AG10803 (cell line): ENCODE measurements at regions not wholly inside any gene's neighbourhood (a gene's known extent, or its start where the extent isn't known, plus 50 kb on each side); places are given as distances from the start of the nearest gene placed in this dataset.

Source experiments
- DNase-seq: peaks from one replicate; pipeline ENCODE4 v3.0.0; 2010; ENCODE audit warnings: low read depth
- H3K4me3 ChIP-seq: 2 replicates; pipeline ENCODE4 v1.5.1; 2011; ENCODE audit warnings: mild to moderate bottlenecking, low read length, control low read depth
- CTCF ChIP-seq: conservative IDR thresholded peaks from 2 replicates; pipeline ENCODE4 v1.5.1; 2011; ENCODE audit warnings: mild to moderate bottlenecking, low read length, control low read depth, inconsistent platforms

- DNase-seq: no peak
- TF ChIP-seq CTCF: no peak
- no peak overlapping the region for H3K4me3 ChIP-seq
These were observed 152.7 kb downstream of the S1PR1 start for GRCh38 chr1:101389547-101389929.

GRCh38 chr1:101392552-101392951 is 155.7 kb downstream of the S1PR1 start:
- no peak overlapping the region for H3K4me3 ChIP-seq
- no peak for TF ChIP-seq CTCF
- no peak for DNase-seq

- peak; percentile 1 for DNase-seq
- H3K4me3 ChIP-seq: no peak overlapping the region
- no peak for TF ChIP-seq CTCF
These were observed 157.2 kb downstream of the S1PR1 start for GRCh38 chr1:101394041-101394440.

GRCh38 chr1:101399222-101399621 is 162.4 kb downstream of the S1PR1 start:
- TF ChIP-seq CTCF: no peak
- DNase-seq: no peak
- H3K4me3 ChIP-seq: no peak overlapping the region

GRCh38 chr1:101406271-101406670 is 169.5 kb downstream of the S1PR1 start:
- no peak overlapping the region for H3K4me3 ChIP-seq
- TF ChIP-seq CTCF: no peak
- no peak for DNase-seq

GRCh38 chr1:101406681-101407080 is 169.9 kb downstream of the S1PR1 start:
- H3K4me3 ChIP-seq: no peak overlapping the region
- DNase-seq: no peak
- no peak for TF ChIP-seq CTCF

- DNase-seq: no peak
- H3K4me3 ChIP-seq: no peak overlapping the region
These were observed 170.8 kb downstream of the S1PR1 start for GRCh38 chr1:101407505-101408211.

More at GRCh38 chr1:101407505-101408211, 170.8 kb downstream of the S1PR1 start:
- no peak for TF ChIP-seq CTCF
